Activated naive CD8-positive, alpha-beta T cell treated with anti-CD3 and anti-CD28 coated beads, Interleukin-2, amount 10 ng/mL, durations not matched to agents 7 days and 5 days (primary cell): ENCODE measurements at regions not wholly inside any gene's neighbourhood (a gene's known extent, or its start where the extent isn't known, plus 50 kb on each side); places are given as distances from the start of the nearest gene placed in this dataset.

Experiments
- ATAC-seq: fragments of 150-1000 bp; cut with Tn5 transposase; one replicate; pipeline ENCODE4 v1.10.0; 2021; ENCODE audit warnings: low read depth, moderate library complexity
- POLR2A ChIA-PET: fragments of 350-600 bp; sonication (Branson Sonifier 250); formaldehyde crosslinking; loops from one replicate; lab custom pipeline; 2021; ENCODE audit warnings: antibody characterized with exemption; lab: Charles Lee
- DNase-seq: peaks from one replicate; pipeline ENCODE4 v3.0.0; 2021
- H3K27ac Mint-ChIP-seq: one replicate; pipeline ENCODE4 v1.8.0; 2022; ENCODE audit warnings: mild to moderate bottlenecking, mixed read lengths
- H3K27me3 Mint-ChIP-seq: one replicate; pipeline ENCODE4 v1.8.0; 2022; ENCODE audit warnings: mild to moderate bottlenecking, moderate library complexity, mixed read lengths
- H3K36me3 Mint-ChIP-seq: one replicate; pipeline ENCODE4 v1.8.0; 2021; ENCODE audit warnings: mild to moderate bottlenecking, mixed read lengths
- H3K4me1 Mint-ChIP-seq: one replicate; pipeline ENCODE4 v1.8.0; 2021; ENCODE audit warnings: mixed read lengths
- H3K4me3 Mint-ChIP-seq: one replicate; pipeline ENCODE4 v1.8.0; 2022; ENCODE audit warnings: mild to moderate bottlenecking, moderate library complexity, mixed read lengths
- H3K9me3 Mint-ChIP-seq: one replicate; pipeline ENCODE4 v1.8.0; 2021; ENCODE audit warnings: mixed read lengths

DNA sequence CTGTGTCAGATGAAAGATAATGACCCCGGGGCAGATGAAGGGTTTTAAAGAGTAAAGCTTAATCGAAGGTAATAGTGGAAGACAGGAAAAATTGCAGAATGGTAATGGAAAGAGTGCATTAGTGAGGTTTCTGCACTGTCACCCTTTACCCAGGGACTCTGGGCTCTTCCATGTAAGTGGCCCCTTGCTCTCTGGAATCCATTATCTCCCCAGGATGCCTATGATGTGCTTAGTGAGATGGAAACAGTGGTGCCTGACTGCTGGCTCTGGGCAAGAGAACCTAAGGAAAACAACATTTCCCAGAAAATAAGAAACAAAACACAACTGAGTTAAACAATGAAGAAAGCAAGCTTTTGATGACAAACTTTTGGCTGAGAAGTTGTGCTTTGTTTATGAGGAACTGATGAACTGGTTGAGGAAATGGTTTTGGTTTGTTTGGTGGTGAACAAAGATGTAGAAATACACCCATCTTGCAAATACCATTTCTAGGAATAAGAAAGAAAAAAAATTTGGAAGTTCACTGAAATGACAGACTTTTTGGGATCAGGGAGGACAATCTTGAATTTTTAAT is 119.9 kb upstream of the RASGRP1 start:
- DNase-seq, result no peak
- H3K4me1 Mint-ChIP-seq, result peaks cover 68% of the 10 kb centered on the region
- H3K36me3 Mint-ChIP-seq, result peaks cover 6% of the 10 kb centered on the region

DNA sequence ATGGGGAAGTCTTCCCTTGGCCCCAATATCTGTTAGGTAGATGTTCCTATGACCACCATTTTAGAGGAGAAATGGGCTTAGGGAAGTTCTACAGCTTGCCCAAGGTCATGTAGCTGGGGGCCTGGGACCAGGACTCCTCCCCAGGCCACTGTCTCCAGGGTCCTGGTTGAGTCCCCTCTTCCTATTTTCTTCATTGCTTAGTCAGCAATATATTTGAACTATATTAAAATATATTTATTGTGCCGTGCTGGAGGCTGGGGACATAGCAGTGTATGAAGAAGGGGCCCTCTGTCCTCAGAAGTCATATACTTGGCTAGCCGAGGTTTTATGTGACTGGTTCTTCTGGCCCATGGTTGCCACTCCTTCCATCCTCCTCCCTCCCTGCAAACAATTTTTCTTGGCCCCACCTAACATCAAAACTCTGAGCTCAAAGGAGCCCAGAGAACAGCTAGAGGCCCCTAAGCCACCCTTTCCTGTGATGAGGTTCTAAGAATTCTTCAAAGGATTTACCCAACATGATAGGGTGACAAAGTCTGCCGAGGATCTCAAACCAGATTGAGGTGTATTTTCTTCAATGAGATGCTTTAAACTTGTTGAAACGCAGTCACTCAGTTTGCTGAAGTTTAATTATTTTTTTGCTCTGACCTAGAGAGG is 121.2 kb upstream of the RASGRP1 start:
- no peak for DNase-seq
- peak overlapping the region; percentile 95 for H3K27ac Mint-ChIP-seq
- no peaks in the 10 kb centered on the region for H3K9me3 Mint-ChIP-seq
- peak overlapping the region; percentile 74 for H3K4me3 Mint-ChIP-seq
- ATAC-seq, result peak; percentile 77
- peaks cover 77% of the 10 kb centered on the region for H3K4me1 Mint-ChIP-seq
- POLR2A ChIA-PET, result interaction anchor here (0.7 to 10.4 kb wide), 10 partner anchors 12 to 232 kb away, joined by 3 to 275 read pairs (median 6); partner anchors contain the start of genes FAM98B and RASGRP1
- H3K27me3 Mint-ChIP-seq, result no peaks in the 10 kb centered on the region
- peaks cover 2% of the 10 kb centered on the region for H3K36me3 Mint-ChIP-seq

More for the DNA sequence above, 119.9 kb upstream of the RASGRP1 start:
- H3K9me3 Mint-ChIP-seq, result no peaks in the 10 kb centered on the region
- ATAC-seq, result no peak
- H3K27ac Mint-ChIP-seq, result peak overlapping the region; percentile 95
- POLR2A ChIA-PET, result interaction anchor here (0.8 to 10.4 kb wide), 8 partner anchors 13 to 231 kb away, joined by 3 to 275 read pairs (median 44); partner anchors contain the start of genes FAM98B and RASGRP1
- peak overlapping the region; percentile 74 for H3K4me3 Mint-ChIP-seq
- H3K27me3 Mint-ChIP-seq, result no peaks in the 10 kb centered on the region

DNA sequence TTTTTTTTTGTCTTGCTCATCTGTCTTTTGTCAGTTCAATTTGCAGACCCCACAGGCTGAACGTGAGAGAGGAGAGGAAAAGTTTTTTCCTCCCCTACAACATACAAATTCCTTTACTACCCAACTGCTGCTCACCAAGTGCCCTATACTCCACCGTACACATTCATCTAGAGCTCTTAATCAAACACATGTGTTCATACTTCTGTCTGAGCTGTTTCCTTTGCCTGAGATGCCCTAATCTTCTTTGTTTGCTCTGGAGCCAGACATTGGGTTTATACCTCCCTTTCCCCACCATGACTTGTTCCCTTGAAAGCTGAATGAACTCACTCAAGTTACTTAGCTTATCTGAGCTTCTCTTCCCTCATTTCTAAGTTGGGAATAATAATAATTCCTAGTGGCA is 122.7 kb upstream of the RASGRP1 start:
- ATAC-seq, result no peak

DNA sequence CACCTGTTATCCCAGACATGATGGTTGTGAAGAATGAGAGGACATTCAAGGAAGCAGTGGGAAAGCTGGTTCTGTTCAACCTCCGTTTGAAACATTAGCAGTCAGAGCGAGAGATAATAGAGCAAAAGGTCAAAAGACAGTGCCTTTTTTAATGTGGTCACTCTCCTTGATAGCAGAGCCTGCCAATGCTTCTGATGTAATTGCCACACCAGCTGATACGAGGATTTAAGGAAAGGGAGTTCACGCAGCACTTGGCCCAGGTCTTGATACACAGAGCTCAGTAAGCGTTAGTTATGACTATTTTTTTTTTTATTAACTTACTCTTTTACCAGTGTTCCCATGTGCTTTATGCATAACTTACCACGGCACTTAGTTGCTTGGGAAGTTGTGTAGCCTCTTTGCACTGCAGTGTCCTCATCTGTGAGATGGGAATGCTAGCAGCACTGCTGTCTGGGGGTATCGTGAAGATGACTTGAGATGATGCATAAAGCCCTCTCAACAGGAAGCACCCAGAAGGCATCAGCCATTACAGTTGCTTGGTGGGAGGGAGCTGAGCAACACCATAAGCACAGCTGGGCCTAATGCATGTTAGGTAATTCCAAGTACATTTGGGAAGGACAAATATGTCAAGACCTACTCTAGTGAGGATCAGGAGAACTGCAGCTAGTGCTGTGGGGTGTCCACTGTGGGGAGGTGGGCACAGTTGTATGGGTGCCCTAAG is 123.3 kb upstream of the RASGRP1 start:
- H3K4me1 Mint-ChIP-seq, result peaks cover 73% of the 10 kb centered on the region
- POLR2A ChIA-PET, result interaction anchor here (0.5 to 10.4 kb wide), 15 partner anchors 10 to 937 kb away, joined by 3 to 275 read pairs (median 4); partner anchors contain the start of genes FAM98B and RASGRP1
- DNase-seq (no peak), ATAC-seq (no peak)
- H3K36me3 Mint-ChIP-seq, result peaks cover 1% of the 10 kb centered on the region
- no peaks in the 10 kb centered on the region for H3K9me3 Mint-ChIP-seq
- H3K27ac Mint-ChIP-seq, result peak overlapping the region; percentile 95
- H3K27me3 Mint-ChIP-seq, result no peaks in the 10 kb centered on the region
- H3K4me3 Mint-ChIP-seq, result peak overlapping the region; percentile 59

More for the DNA sequence above, 122.7 kb upstream of the RASGRP1 start:
- POLR2A ChIA-PET, result interaction anchor here (0.7 to 10.4 kb wide), 10 partner anchors 10 to 233 kb away, joined by 3 to 275 read pairs (median 6); partner anchors contain the start of genes FAM98B and RASGRP1
- Mint-ChIP-seq H3K9me3 (no peaks in the 10 kb centered on the region), H3K27me3 (no peaks in the 10 kb centered on the region), H3K27ac (peak overlapping the region; percentile 95), H3K4me1 (peaks cover 77% of the 10 kb centered on the region), H3K4me3 (peak overlapping the region; percentile 55), H3K36me3 (peaks cover 1% of the 10 kb centered on the region)
- DNase-seq, result no peak

DNA sequence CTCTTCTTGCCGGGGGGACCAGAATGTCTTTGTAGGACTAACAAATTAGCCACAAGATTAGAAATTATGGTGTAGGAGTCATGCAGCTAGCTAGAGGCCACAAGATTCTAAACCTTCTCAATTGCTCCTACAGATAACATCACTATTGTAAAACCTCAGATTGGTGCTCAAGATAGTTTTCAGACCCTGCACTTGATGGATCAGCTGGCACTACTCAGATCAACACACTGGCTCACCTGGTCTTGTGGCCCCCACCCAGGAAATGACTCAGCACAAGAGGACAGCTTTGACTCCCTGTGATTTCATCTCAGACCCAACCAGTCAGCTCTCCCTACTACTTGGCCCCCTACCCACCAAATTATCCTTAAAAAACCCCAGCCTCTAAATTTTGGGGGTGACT is 124.1 kb upstream of the RASGRP1 start:
- POLR2A ChIA-PET, result interaction anchor here (0.6 to 10.4 kb wide), 12 partner anchors 9 to 936 kb away, joined by 3 to 275 read pairs (median 4); partner anchors contain the start of genes FAM98B and RASGRP1
- Mint-ChIP-seq H3K9me3 (no peaks in the 10 kb centered on the region), H3K27me3 (no peaks in the 10 kb centered on the region)

DNA sequence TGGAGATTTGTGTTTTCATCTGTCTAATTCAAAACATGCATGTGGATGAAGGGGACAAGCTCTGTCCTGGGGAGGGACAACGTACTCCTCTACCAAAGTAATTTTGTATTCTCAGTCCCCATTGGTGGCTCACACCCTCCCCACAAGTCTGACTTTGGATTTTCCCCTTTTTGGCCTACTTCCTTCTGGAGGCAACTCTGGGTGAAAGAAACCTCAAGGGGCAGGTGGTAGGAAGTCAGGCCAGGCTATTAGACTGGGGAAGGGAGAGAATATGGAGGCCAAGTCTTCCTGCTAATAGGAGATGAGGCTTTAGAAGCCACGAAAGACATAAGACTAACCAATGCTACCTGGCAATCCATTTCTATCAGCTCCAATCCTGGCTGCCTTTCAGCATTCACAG is 124.9 kb upstream of the RASGRP1 start:
- H3K9me3 Mint-ChIP-seq, result peaks cover 1% of the 10 kb centered on the region
- peaks cover 59% of the 10 kb centered on the region for H3K4me1 Mint-ChIP-seq
- ATAC-seq, result no peak
- peaks cover 3% of the 10 kb centered on the region for H3K36me3 Mint-ChIP-seq
- POLR2A ChIA-PET, result interaction anchor here (0.8 to 10.4 kb wide), 10 partner anchors 10 to 935 kb away, joined by 3 to 275 read pairs (median 8); partner anchors contain the start of genes FAM98B and RASGRP1
- peak overlapping the region; percentile 59 for H3K4me3 Mint-ChIP-seq
- no peak for DNase-seq
- H3K27me3 Mint-ChIP-seq, result no peaks in the 10 kb centered on the region
- H3K27ac Mint-ChIP-seq, result peak overlapping the region; percentile 95

More for the DNA sequence above, 124.1 kb upstream of the RASGRP1 start:
- Mint-ChIP-seq H3K4me1 (peaks cover 65% of the 10 kb centered on the region), H3K27ac (peak overlapping the region; percentile 95), H3K36me3 (peaks cover 1% of the 10 kb centered on the region), H3K4me3 (peak overlapping the region; percentile 59)
- DNase-seq, result no peak
- ATAC-seq, result peak; percentile 41

DNA sequence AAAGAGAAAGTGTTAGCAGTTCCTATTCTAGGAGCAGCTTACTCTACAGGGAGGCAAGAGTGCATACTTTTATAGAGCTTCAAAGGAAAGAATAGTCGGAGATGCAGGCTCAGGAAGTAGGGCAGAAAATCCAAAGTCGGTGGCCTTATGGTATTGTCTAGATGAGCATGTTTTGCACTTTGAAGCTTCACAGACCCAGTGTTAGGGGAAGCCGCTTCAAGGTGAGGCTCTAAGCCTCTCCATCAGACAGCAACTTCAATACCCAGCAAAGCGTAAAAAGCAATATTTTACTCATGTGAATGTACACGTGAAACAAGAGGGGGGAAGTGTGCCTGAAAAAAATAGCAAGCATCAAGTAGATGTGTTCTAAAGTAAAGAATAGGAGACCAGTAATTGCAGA is 125.6 kb upstream of the RASGRP1 start:
- H3K9me3 Mint-ChIP-seq, result peaks cover 1% of the 10 kb centered on the region

DNA sequence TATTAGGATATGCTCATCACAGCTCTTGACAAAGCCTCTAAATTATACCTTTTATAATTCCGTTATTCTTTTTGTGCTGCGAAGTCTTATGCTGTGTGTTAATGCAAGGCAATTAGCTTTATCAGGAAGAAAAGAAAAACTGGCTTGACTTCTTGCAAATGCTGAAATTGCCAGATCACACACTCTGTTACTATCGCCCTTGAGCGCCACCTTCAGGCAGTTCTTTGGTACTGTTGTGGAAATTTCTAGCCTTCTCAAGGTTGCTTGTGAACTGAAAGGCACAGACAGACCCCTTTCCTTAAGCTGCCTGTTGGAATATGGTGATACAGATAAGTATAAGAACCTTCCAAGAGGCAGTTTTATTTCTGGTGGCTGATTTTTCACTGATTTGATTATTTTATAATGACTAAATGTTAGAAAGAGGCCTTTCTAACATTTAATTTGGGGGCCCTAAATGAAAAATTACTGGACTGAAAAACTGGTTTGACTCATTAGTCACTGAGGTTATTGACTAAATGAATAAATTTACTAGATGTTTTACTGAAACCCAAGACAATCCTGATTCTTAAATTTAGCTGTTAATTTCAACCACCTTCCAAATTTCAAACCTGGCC is 126.2 kb upstream of the RASGRP1 start:
- POLR2A ChIA-PET, result interaction anchor here (0.6 to 10.4 kb wide), 8 partner anchors 8 to 236 kb away, joined by 3 to 275 read pairs (median 14); partner anchors contain the start of genes FAM98B and RASGRP1
- no peak overlapping the region for H3K4me3 Mint-ChIP-seq
- H3K9me3 Mint-ChIP-seq, result peaks cover 1% of the 10 kb centered on the region
- DNase-seq (peak; percentile 71), ATAC-seq (no peak)
- H3K27me3 Mint-ChIP-seq, result no peaks in the 10 kb centered on the region
- H3K4me1 Mint-ChIP-seq, result peaks cover 61% of the 10 kb centered on the region
- peak overlapping the region; percentile 95 for H3K27ac Mint-ChIP-seq
- peaks cover 3% of the 10 kb centered on the region for H3K36me3 Mint-ChIP-seq

More for the DNA sequence above, 125.6 kb upstream of the RASGRP1 start:
- DNase-seq, result no peak
- ATAC-seq, result no peak
- Mint-ChIP-seq H3K27me3 (no peaks in the 10 kb centered on the region), H3K36me3 (peaks cover 3% of the 10 kb centered on the region), H3K27ac (peak overlapping the region; percentile 95), H3K4me1 (peaks cover 60% of the 10 kb centered on the region), H3K4me3 (peak overlapping the region; percentile 59)
- POLR2A ChIA-PET, result interaction anchor here (1.0 to 10.4 kb wide), 8 partner anchors 9 to 236 kb away, joined by 3 to 275 read pairs (median 14); partner anchors contain the start of genes FAM98B and RASGRP1

DNA sequence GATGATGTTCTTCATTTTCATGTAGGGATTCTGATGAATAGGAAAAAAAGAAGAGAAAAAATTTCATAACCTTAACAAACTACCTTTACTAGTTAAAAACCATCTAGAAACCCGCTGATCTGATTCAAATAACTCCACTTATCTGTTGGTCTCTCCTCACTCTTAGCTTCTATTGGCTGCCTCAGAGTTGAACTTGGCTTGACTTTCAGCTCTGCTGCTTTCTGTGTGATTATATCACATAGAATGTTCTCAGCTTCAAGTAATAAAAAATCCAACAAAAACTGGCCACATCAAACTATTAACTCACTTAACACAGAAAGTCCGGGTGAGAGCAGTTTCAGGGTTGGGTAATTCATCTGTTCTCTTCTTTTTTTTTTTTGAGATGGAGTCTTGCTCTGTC is 126.8 kb upstream of the RASGRP1 start:
- Mint-ChIP-seq H3K27me3 (no peaks in the 10 kb centered on the region), H3K36me3 (peaks cover 3% of the 10 kb centered on the region), H3K4me3 (no peak overlapping the region), H3K4me1 (peaks cover 60% of the 10 kb centered on the region), H3K27ac (no peak overlapping the region), H3K9me3 (peaks cover 1% of the 10 kb centered on the region)
- POLR2A ChIA-PET, result interaction anchor here (0.6 to 10.4 kb wide), 4 partner anchors 39 to 237 kb away, joined by 3 to 275 read pairs (median 72); partner anchors contain the start of genes FAM98B and RASGRP1
- no peak for ATAC-seq
- no peak for DNase-seq

DNA sequence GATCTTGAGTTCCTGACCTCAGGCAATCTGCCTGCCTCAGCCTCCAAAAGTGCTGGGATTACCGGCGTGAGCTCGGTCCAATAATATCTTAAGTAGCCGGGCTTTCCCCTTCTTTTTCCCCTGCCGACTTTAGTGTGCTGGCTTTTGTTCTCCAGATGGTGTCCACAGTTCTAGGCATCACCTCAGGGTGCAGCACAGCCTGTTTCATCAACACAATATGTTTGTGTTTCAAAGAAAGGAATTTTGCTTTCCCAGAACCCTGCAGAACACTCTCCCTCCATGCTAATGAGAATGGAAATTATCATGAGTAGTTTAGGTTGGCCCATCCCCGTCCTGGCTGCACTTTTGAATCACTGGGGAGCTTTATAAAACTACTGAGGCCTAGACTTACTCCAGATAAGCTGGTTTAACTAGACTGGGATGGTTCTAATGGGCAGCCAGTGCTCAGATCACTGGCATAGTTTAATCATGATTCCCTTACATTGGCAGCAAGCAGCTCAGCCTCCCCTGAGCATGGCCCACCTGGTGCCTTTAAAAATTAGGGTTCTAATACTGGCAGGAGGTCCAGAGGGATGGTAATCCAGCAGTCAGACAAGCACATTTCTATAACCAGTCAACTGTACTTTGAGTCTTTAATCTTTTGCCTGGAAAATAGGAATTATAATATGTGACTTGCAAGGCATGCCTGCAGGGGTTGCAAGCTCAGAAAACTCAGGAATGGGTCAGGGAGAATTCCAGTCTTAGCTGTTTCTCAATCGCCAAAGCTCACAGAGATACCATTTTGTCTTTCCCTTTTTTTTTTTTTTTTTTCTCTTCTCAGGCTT is 127.6 kb upstream of the RASGRP1 start:
- H3K27me3 Mint-ChIP-seq, result no peaks in the 10 kb centered on the region
- peaks cover 1% of the 10 kb centered on the region for H3K9me3 Mint-ChIP-seq
- ATAC-seq (no peak), DNase-seq (no peak)
- no peak overlapping the region for H3K27ac Mint-ChIP-seq
- H3K36me3 Mint-ChIP-seq, result peaks cover 3% of the 10 kb centered on the region
- peaks cover 63% of the 10 kb centered on the region for H3K4me1 Mint-ChIP-seq
- POLR2A ChIA-PET, result interaction anchor here (3.4 to 10.4 kb wide), 3 partner anchors 40 to 238 kb away, joined by 19 to 275 read pairs (median 124); partner anchors contain the start of genes FAM98B and RASGRP1
- no peak overlapping the region for H3K4me3 Mint-ChIP-seq

DNA sequence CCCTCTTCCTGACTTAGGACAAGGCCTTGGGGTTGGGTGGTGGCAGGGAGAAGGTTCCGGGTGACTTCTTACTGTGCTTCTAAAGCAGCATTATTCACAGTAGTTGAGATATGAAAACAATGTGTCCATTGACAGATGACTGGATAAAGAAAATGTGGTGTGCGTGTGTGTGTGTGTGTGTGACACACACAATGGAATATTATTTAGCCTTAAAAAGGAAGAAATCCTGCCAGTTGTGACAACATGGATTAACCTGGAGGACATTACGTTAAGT is 128.1 kb upstream of the RASGRP1 start:
- ATAC-seq (no peak), DNase-seq (no peak)
- peaks cover 1% of the 10 kb centered on the region for H3K9me3 Mint-ChIP-seq
- H3K4me1 Mint-ChIP-seq, result peaks cover 63% of the 10 kb centered on the region
- H3K27ac Mint-ChIP-seq, result no peak overlapping the region
- H3K4me3 Mint-ChIP-seq, result no peak overlapping the region
- H3K36me3 Mint-ChIP-seq, result peaks cover 3% of the 10 kb centered on the region
- no peaks in the 10 kb centered on the region for H3K27me3 Mint-ChIP-seq
- POLR2A ChIA-PET, result no interaction called here
